CD14-positive monocyte (primary cell): ENCODE measurements at regions not wholly inside any gene's neighbourhood (a gene's known extent, or its start where the extent isn't known, plus 50 kb on each side); places are given as distances from the start of the nearest gene placed in this dataset.

ENCODE experiments used
- DNase-seq, 3 donors: peaks; one replicate each; pipeline ENCODE4 v3.0.0-alpha.2; 2011 to 2022
- H2AFZ ChIP-seq: 2 replicates; pipeline ENCODE4 v1.6.0; 2012; ENCODE audit warnings: mild to moderate bottlenecking, low read depth, low read length, inconsistent platforms; ENCODE audit not compliant: insufficient read depth, poor library complexity, severe bottlenecking
- H3K27ac ChIP-seq, 2 donors: 1 replicate in 1 of 2; 2 replicates in 1 of 2; pipeline ENCODE4 v1.5.1; 2012 to 2013; ENCODE audit warnings: low read length in 2 of 2, control low read depth in 1 of 2, inconsistent platforms in 1 of 2, low read depth in 1 of 2, mild to moderate bottlenecking in 1 of 2
- H3K27me3 ChIP-seq, 2 donors: one replicate each; pipeline versions ENCODE4 v1.6.0 to v1.6.1; 2011 to 2013; ENCODE audit warnings: low read length in 2 of 2; ENCODE audit not compliant: control insufficient read depth in 2 of 2, insufficient read depth in 2 of 2
- H3K36me3 ChIP-seq, 2 donors: replicated peaks in 1 of 2; 1 replicate in 1 of 2; 2 replicates in 1 of 2; pipeline versions ENCODE4 v1.5.1 to v1.6.1; 2012 to 2013; ENCODE audit warnings: low read length in 2 of 2, control low read depth in 1 of 2, inconsistent platforms in 1 of 2, mild to moderate bottlenecking in 1 of 2; ENCODE audit not compliant: insufficient read depth in 2 of 2, control insufficient read depth in 1 of 2
- H3K4me1 ChIP-seq, 2 donors: 1 replicate in 1 of 2; 2 replicates in 1 of 2; pipeline versions ENCODE4 v1.5.1 to v1.6.1; 2012 to 2013; ENCODE audit warnings: low read length in 2 of 2, control low read depth in 1 of 2, inconsistent platforms in 1 of 2, mild to moderate bottlenecking in 1 of 2, moderate library complexity in 1 of 2; ENCODE audit not compliant: insufficient read depth in 2 of 2, control insufficient read depth in 1 of 2
- H3K4me2 ChIP-seq: replicated peaks from 2 replicates; pipeline ENCODE3; 2012; ENCODE audit warnings: low read length, moderate library complexity, mild to moderate bottlenecking; ENCODE audit not compliant: poor library complexity, severe bottlenecking; ENCODE audit errors: extremely low read depth
- H3K4me3 ChIP-seq, 3 experiments: fragments of 200-600 bp in 1 of 3; sonication (generic) in 1 of 3; replicated peaks in 1 of 3; 1 replicate in 2 of 3; 2 replicates in 1 of 3; pipeline ENCODE4 v1.5.1; 2011 to 2013; ENCODE audit warnings: low read length in 3 of 3, mild to moderate bottlenecking in 3 of 3, control low read depth in 2 of 3, low read depth in 2 of 3, inconsistent platforms in 1 of 3, moderate library complexity in 1 of 3
- H3K79me2 ChIP-seq: 2 replicates; pipeline ENCODE4 v1.6.0; 2012; ENCODE audit warnings: mild to moderate bottlenecking, control low read depth, inconsistent platforms, low read length, moderate library complexity; ENCODE audit not compliant: insufficient read depth
- H3K9ac ChIP-seq: 2 replicates; pipeline ENCODE4 v1.6.0; 2017; ENCODE audit warnings: low read length, mild to moderate bottlenecking; ENCODE audit not compliant: insufficient read depth, poor library complexity, severe bottlenecking
- H3K9me3 ChIP-seq, 2 donors: replicated peaks in 1 of 2; 1 replicate in 1 of 2; 2 replicates in 1 of 2; pipeline versions ENCODE4 v1.5.1 to v1.6.1; 2012 to 2013; ENCODE audit warnings: low read length in 2 of 2, control low read depth in 1 of 2; ENCODE audit not compliant: control insufficient read depth in 1 of 2, insufficient read depth in 1 of 2
- H4K20me1 ChIP-seq: 2 replicates; pipeline ENCODE4 v1.6.0; 2012; ENCODE audit warnings: mild to moderate bottlenecking, low read length, control low read depth, moderate library complexity; ENCODE audit not compliant: insufficient read depth
- H3K27ac Mint-ChIP-seq, 7 donors: one replicate each; pipeline ENCODE4 v1.8.0; 2020; ENCODE audit warnings: mild to moderate bottlenecking in 7 of 7, mixed read lengths in 7 of 7, moderate library complexity in 6 of 7, inconsistent platforms in 2 of 7
- H3K27me3 Mint-ChIP-seq, 3 donors: one replicate each; pipeline ENCODE4 v1.8.0; 2021 to 2022; ENCODE audit warnings: low read depth in 3 of 3, mild to moderate bottlenecking in 3 of 3, mixed read lengths in 3 of 3, moderate library complexity in 3 of 3, inconsistent platforms in 1 of 3
- H3K36me3 Mint-ChIP-seq, 2 donors: one replicate each; pipeline ENCODE4 v1.8.0; 2020; ENCODE audit warnings: mixed read lengths in 2 of 2, inconsistent platforms in 1 of 2, mild to moderate bottlenecking in 1 of 2
- H3K4me1 Mint-ChIP-seq: one replicate; pipeline ENCODE4 v1.8.0; 2020; ENCODE audit warnings: mild to moderate bottlenecking, mixed read lengths
- H3K4me3 Mint-ChIP-seq, 2 donors: one replicate each; pipeline ENCODE4 v1.8.0; 2020; ENCODE audit warnings: mild to moderate bottlenecking in 2 of 2, mixed read lengths in 2 of 2, moderate library complexity in 1 of 2
- H3K9me3 Mint-ChIP-seq, 7 donors: one replicate each; pipeline ENCODE4 v1.8.0; 2020 to 2022; ENCODE audit warnings: mixed read lengths in 7 of 7, mild to moderate bottlenecking in 6 of 7, moderate library complexity in 6 of 7, inconsistent platforms in 2 of 7
- CTCF ChIP-seq: fragments of 200-600 bp; IDR thresholded peaks from one replicate; pipeline ENCODE4 v1.8.0; 2022; ENCODE audit warnings: antibody characterized with exemption, mild to moderate bottlenecking
- WGBS: methylation state at CpG from one replicate; pipeline ENCODE4 v1.1.5; 2013; ENCODE audit warnings: missing lambda C conversion rate; ENCODE audit not compliant: insufficient coverage; 5-methylcytosine and 5-hydroxymethylcytosine counted together
- intact Hi-C, 2 donors: fragments of 100-400 bp; cut with micrococcal nuclease; formaldehyde crosslinking; loops; one replicate each; pipeline versions ENCODE4 v1.15.0 to v1.15.1; 2023

DNA sequence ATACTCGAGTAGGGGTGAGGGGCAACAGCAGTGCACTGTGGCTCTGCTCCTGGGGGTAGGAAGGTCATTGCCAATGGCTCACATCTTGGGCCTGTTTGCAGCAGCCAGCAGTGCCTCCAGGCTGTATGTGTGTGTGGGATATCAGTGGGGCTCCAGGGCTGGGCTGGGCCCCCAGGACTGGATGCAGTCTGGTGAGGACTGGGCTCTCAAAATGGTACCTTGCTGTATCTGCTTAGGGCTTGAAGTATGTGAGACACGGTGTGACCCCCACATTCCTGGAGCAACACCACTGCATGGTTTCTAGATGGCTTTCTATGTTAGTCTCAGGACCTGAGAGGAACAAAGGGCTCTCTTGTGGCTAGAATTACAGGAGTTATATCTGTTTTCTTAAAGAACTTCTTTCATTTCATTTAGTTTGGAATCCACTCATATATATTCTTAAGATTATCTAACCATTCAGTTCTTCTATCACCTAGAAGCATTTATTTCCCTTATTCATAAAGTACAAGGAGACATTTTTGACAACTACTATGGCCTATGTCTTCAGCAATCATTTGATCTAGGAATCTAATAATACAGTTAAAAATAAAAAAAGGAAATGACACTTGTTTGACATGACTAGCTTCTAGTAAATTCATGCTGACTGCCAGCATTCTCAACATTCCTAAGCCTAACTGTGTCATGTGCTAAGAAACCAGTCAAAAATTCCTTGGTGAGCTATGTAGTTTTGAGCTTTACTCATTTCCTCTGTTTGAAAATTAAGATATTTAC, 443.2 kb upstream of the SEMA3A start:
- H3K27ac Mint-ChIP-seq = no peak overlapping the region
- H3K36me3 Mint-ChIP-seq = no peaks in the 10 kb centered on the region
- H3K4me1 ChIP-seq = no peaks in the 10 kb centered on the region
- H3K4me2 ChIP-seq = no peak overlapping the region
- H3K9ac ChIP-seq = no peak overlapping the region
- no peaks in the 10 kb centered on the region for H3K27me3 ChIP-seq
- TF ChIP-seq CTCF = no peak
- no peaks in the 10 kb centered on the region for H3K36me3 ChIP-seq
- H3K9me3 ChIP-seq = peaks cover 6 to 15% of the 10 kb centered on the region in 2 donors
- no peak overlapping the region for H3K4me3 ChIP-seq
- no peaks in the 10 kb centered on the region for H3K79me2 ChIP-seq
- no peaks in the 10 kb centered on the region for H3K4me1 Mint-ChIP-seq
- 100% methylated on average over 1 of the region's 2 CpGs for WGBS
- H3K9me3 Mint-ChIP-seq = peaks cover 2 to 11% (median 6%) of the 10 kb centered on the region in 7 donors
- intact Hi-C loops = no loop called here
- H2AFZ ChIP-seq = no peak overlapping the region
- H3K27me3 Mint-ChIP-seq = no peaks in the 10 kb centered on the region
- DNase-seq = no peak
- H4K20me1 ChIP-seq = no peaks in the 10 kb centered on the region
- no peak overlapping the region for H3K4me3 Mint-ChIP-seq
- no peak overlapping the region for H3K27ac ChIP-seq

DNA sequence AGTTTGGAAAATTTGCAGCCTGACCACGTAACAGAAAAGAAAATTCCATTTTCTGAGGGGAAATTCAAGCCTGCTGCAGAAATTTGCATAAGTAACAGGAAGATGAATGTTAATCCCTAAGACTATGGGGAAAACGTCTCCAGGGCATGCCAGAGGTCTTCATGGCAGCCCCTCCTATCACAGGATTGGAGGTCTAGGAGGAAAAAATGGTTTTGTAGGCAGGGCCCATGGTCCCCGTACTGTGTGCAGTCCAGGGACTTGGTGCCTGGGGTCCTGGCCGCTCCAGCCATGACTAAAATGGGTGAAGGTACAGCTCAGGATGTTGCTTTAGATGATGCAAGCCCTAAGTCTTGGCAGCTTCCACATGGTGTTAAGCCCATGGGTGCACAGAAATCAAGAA, 437.3 kb upstream of the SEMA3A start:
- 81% methylated on average over 3 of the region's 4 CpGs for WGBS
- peaks cover 11 to 17% of the 10 kb centered on the region in 2 donors for H3K9me3 ChIP-seq
- no peaks in the 10 kb centered on the region for H3K27me3 Mint-ChIP-seq
- H3K9ac ChIP-seq = no peak overlapping the region
- H2AFZ ChIP-seq = no peak overlapping the region
- TF ChIP-seq CTCF = no peak
- H3K4me1 ChIP-seq = no peaks in the 10 kb centered on the region
- H3K27ac ChIP-seq = no peak overlapping the region
- intact Hi-C loops = no loop called here
- H3K36me3 ChIP-seq = no peaks in the 10 kb centered on the region
- peaks cover 0 to 16% (median 8%) of the 10 kb centered on the region in 7 donors for H3K9me3 Mint-ChIP-seq
- peak overlapping the region in 1 of 7 donors; percentile 3 for H3K27ac Mint-ChIP-seq
- H3K4me3 Mint-ChIP-seq = no peak overlapping the region
- H3K36me3 Mint-ChIP-seq = no peaks in the 10 kb centered on the region
- H4K20me1 ChIP-seq = no peaks in the 10 kb centered on the region
- H3K4me3 ChIP-seq = no peak overlapping the region
- H3K4me1 Mint-ChIP-seq = no peaks in the 10 kb centered on the region
- DNase-seq = no peak
- H3K4me2 ChIP-seq = no peak overlapping the region
- no peaks in the 10 kb centered on the region for H3K79me2 ChIP-seq
- H3K27me3 ChIP-seq = no peaks in the 10 kb centered on the region
